Heart left ventricle (tissue), 16 donors: ENCODE measurements at regions not wholly inside any gene's neighbourhood (a gene's known extent, or its start where the extent isn't known, plus 50 kb on each side); places are given as distances from the start of the nearest gene placed in this dataset.

Experiments
- ATAC-seq, 4 donors: fragments of 200-7000 bp; cut with Tn5 transposase; one replicate each; pipeline ENCODE4 v1.9.1; 2020 to 2022; ENCODE audit warnings: moderate library complexity in 4 of 4, mild to moderate bottlenecking in 3 of 4, moderate number of reproducible peaks in 1 of 4
- DNase-seq, 5 donors: peaks; one replicate each; pipeline ENCODE4 v3.0.0-alpha.2; 2020
- H3K27ac ChIP-seq, 12 donors: fragments of 200-600 bp; sonication (generic) in 4 of 12; one replicate each; pipeline versions ENCODE4 v1.5.0 to v1.8.0; 2016 to 2022; ENCODE audit warnings: mild to moderate bottlenecking in 2 of 12
- H3K27me3 ChIP-seq, 9 donors: fragments of 200-600 bp; sonication (generic) in 2 of 9; one replicate each; pipeline versions ENCODE4 v1.5.1 to v1.8.0; 2016 to 2022; ENCODE audit warnings: mild to moderate bottlenecking in 3 of 9
- H3K36me3 ChIP-seq, 9 donors: fragments of 200-600 bp; sonication (generic) in 2 of 9; one replicate each; pipeline versions ENCODE4 v1.5.0 to v1.8.0; 2018 to 2022; ENCODE audit warnings: mild to moderate bottlenecking in 2 of 9
- H3K4me1 ChIP-seq, 12 donors: fragments of 200-600 bp; sonication (generic) in 4 of 12; one replicate each; pipeline versions ENCODE4 v1.5.0 to v1.8.0; 2016 to 2022; ENCODE audit warnings: mild to moderate bottlenecking in 3 of 12
- H3K4me3 ChIP-seq, 12 donors: fragments of 200-600 bp; sonication (generic) in 4 of 12; one replicate each; pipeline versions ENCODE4 v1.5.0 to v1.8.0; 2017 to 2022; ENCODE audit warnings: mild to moderate bottlenecking in 9 of 12, moderate library complexity in 4 of 12
- H3K9me3 ChIP-seq, 12 donors: fragments of 200-600 bp; sonication (generic) in 4 of 12; one replicate each; pipeline versions ENCODE4 v1.5.0 to v1.8.0; 2016 to 2022; ENCODE audit warnings: mild to moderate bottlenecking in 1 of 12
- POLR2A ChIP-seq, 2 donors: fragments of 450-650 bp; IDR thresholded peaks; one replicate each; pipeline ENCODE4 v1.6.1; 2017; ENCODE audit warnings: antibody characterized with exemption in 2 of 2, mild to moderate bottlenecking in 2 of 2, moderate library complexity in 2 of 2
- WGBS, 4 donors: extraction: QIAGEN DNeasy Blood & Tissue Kit in 2 of 4; methylation state at CpG; one replicate each; pipeline versions ENCODE4 v1.1.5 to v1.1.7; 2013 to 2018; 5-methylcytosine and 5-hydroxymethylcytosine counted together
- intact Hi-C, 10 donors: fragments of 100-400 bp; cut with DNase I; formaldehyde crosslinking; loops; one replicate each; pipeline versions ENCODE4 v1.11.1 to v1.14.2; 2022
- TF ChIP-seq, protein P1 (sequence below), 12 donors: fragments of 200-600 bp; sonication (generic) in 4 of 12; IDR thresholded peaks; one replicate each; pipeline versions ENCODE4 v1.5.0 to v1.8.0; 2018 to 2022; ENCODE audit warnings: antibody characterized with exemption in 12 of 12, mild to moderate bottlenecking in 5 of 12
- donor health status: ischemic (EF 13 %, LVEDD 7.1; RV severe dilation, severe dysfunction).
- donor health status: healthy with polysubstance abuse.
- donor health status: DM: no; HTN: yes; CAD: no.
- donor health status: DM: no; HTN: no; CAD: no.
- donor health status: ischemic (EF 25% LVEDD 6.9; RV normal size, moderate dysfunction).
- donor health status: ischemic (EF 25% LVEDD 5.7; RV mildly dilated, moderate dysfunction).
- donor health status: healthy.
- donor health status: DM: yes; HTN: yes; CAD: no.
- donor health status: ischemic (EF 35%, LVEDD 5.7; RV mildly dilated, moderate dysfunction).
- donor health status: nonischemic (EF 11% LVEDD 7.7; RV severe dilation, severe dysfunction).
- donor health status: DM: yes; HTN: yes; CAD: no.
- donor health status: PGD.
- donor health status: ischemic (EF 29% LVEDD 5.4; RV normal size, mild dysfunction).
- donor health status: nonischemic (EF 23%, LVEDD 6.1; RV moderate dilation, normal function).

DNA sequence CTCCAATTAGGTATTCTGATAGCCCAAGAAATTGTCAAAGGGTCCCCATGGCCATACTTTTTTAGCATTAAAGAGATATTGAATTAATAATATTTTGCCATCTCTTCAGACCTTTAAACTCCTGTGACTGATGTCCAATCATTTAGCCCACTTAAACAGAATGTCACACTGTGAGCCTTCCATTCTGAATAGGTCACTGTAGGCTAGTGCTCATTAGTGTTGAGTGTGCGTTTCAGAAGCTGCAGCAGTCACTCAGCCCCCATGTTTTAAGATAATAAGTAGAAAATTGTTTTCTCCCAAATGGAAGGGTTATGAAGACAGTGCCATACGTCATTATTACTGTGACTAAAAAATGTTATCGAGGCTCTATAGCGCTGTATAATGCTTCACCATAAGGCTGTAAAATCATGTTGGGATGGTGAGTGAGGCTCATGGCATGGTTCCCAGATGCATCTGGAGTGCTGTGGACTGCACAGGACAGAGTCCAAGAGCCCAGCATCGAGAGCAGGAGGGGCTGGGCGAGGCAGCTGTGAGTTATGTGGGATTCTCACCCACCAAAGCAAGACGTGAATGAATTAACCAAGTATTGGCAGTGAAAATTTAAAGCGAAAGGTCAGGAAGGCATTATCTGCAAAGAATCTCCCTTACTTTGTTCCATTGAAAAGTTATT is 2112.9 kb upstream of the WWC1 start:
- no peak overlapping the region for H3K27ac ChIP-seq
- no peak for DNase-seq
- peaks cover 0 to 4% (median 0%) of the 10 kb centered on the region in 12 donors for H3K9me3 ChIP-seq
- H3K27me3 ChIP-seq, result no peaks in the 10 kb centered on the region
- no peaks in the 10 kb centered on the region for H3K4me1 ChIP-seq
- 47 to 56% (median 53%) methylated on average over 8 of the region's 8 CpGs for WGBS, 4 donors
- no peak for ATAC-seq
- intact Hi-C loops, result no loop called here
- no peak overlapping the region for H3K4me3 ChIP-seq
- no peak for TF ChIP-seq POLR2A (IDR thresholded peaks at IDR 0.05)
- TF ChIP-seq, protein P1, sequence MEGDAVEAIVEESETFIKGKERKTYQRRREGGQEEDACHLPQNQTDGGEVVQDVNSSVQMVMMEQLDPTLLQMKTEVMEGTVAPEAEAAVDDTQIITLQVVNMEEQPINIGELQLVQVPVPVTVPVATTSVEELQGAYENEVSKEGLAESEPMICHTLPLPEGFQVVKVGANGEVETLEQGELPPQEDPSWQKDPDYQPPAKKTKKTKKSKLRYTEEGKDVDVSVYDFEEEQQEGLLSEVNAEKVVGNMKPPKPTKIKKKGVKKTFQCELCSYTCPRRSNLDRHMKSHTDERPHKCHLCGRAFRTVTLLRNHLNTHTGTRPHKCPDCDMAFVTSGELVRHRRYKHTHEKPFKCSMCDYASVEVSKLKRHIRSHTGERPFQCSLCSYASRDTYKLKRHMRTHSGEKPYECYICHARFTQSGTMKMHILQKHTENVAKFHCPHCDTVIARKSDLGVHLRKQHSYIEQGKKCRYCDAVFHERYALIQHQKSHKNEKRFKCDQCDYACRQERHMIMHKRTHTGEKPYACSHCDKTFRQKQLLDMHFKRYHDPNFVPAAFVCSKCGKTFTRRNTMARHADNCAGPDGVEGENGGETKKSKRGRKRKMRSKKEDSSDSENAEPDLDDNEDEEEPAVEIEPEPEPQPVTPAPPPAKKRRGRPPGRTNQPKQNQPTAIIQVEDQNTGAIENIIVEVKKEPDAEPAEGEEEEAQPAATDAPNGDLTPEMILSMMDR (IDR thresholded peaks at IDR 0.05), result no peak
- no peaks in the 10 kb centered on the region for H3K36me3 ChIP-seq

DNA sequence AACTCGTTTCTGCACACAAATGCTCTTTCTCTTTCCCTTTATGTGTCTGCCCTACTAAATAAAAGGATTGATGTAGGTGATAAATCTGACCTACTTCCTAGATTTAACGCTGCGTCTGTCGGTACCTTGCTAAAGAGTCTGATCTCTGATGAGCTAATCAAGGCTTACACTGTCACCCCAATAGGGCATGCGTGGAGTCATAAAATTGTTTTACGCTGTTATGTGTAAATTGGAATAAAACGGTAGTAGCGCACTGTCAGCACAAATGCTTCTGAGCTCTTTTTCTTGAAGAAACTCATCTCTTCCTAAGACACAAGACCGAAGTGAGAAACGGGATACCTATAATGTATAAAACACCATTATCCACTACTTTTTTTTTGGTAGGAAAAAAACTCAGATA is 2106.3 kb upstream of the WWC1 start:
- Histone ChIP-seq H3K4me3 (no peak overlapping the region), H3K36me3 (no peaks in the 10 kb centered on the region), H3K4me1 (no peaks in the 10 kb centered on the region), H3K27ac (no peak overlapping the region), H3K27me3 (no peaks in the 10 kb centered on the region), H3K9me3 (peaks cover 0 to 4% (median 0%) of the 10 kb centered on the region in 12 donors)
- DNase-seq (no peak), ATAC-seq (no peak)
- intact Hi-C loops, result no loop called here
- WGBS, 4 donors, result 83 to 87% (median 86%) methylated on average over 10 of the region's 10 CpGs
- TF ChIP-seq, protein P1 (IDR thresholded peaks at IDR 0.05), result no peak
- no peak for TF ChIP-seq POLR2A (IDR thresholded peaks at IDR 0.05)

- intact Hi-C loops, result no loop called here
- Histone ChIP-seq H3K4me1 (no peaks in the 10 kb centered on the region), H3K4me3 (no peak overlapping the region), H3K27me3 (no peaks in the 10 kb centered on the region), H3K9me3 (peaks cover 0 to 3% (median 0%) of the 10 kb centered on the region in 12 donors), H3K36me3 (no peaks in the 10 kb centered on the region), H3K27ac (no peak overlapping the region)
- WGBS, 4 donors, result 81 to 85% (median 84%) methylated on average over 7 of the region's 7 CpGs
- TF ChIP-seq POLR2A (IDR thresholded peaks at IDR 0.05), result no peak
- TF ChIP-seq, protein P1 (IDR thresholded peaks at IDR 0.05), result no peak
- ATAC-seq (no peak), DNase-seq (no peak)
Observed at GRCh38 chr5:166188501-166189325, 2102.7 kb upstream of the WWC1 start.

GRCh38 chr5:166192696-166193095 is 2098.7 kb upstream of the WWC1 start:
- Histone ChIP-seq H3K4me1 (no peaks in the 10 kb centered on the region), H3K27me3 (no peaks in the 10 kb centered on the region), H3K27ac (no peak overlapping the region), H3K4me3 (no peak overlapping the region), H3K9me3 (no peaks in the 10 kb centered on the region), H3K36me3 (no peaks in the 10 kb centered on the region)
- no peak for ATAC-seq
- TF ChIP-seq, protein P1 (IDR thresholded peaks at IDR 0.05), result no peak
- TF ChIP-seq POLR2A (IDR thresholded peaks at IDR 0.05), result no peak
- intact Hi-C loops, result no loop called here
- 39 to 59% (median 45%) methylated on average over 3 of the region's 3 CpGs for WGBS, 4 donors
- DNase-seq, result no peak
